ACC112 (cell line): ENCODE measurements at regions not wholly inside any gene's neighbourhood (a gene's known extent, or its start where the extent isn't known, plus 50 kb on each side); places are given as distances from the start of the nearest gene placed in this dataset.

ENCODE experiments used
- H2AFZ ChIP-seq: fragments of 200-600 bp; sonication (generic); one replicate; pipeline ENCODE4 v1.6.0; 2017; ENCODE audit warnings: antibody characterized with exemption, low read length; ENCODE audit not compliant: unreplicated experiment
- H3K27ac ChIP-seq: fragments of 200-600 bp; sonication (generic); 2 replicates; pipeline ENCODE4 v1.5.1; 2014; ENCODE audit warnings: low read depth, mild to moderate bottlenecking, antibody characterized with exemption, low read length, moderate library complexity
- H3K27me3 ChIP-seq: fragments of 200-600 bp; sonication (generic); 2 replicates; pipeline ENCODE4 v1.6.1; 2014; ENCODE audit warnings: mild to moderate bottlenecking, antibody characterized with exemption, low read length, moderate library complexity, mixed read lengths; ENCODE audit not compliant: insufficient read depth
- H3K36me3 ChIP-seq: fragments of 200-600 bp; sonication (generic); 2 replicates; pipeline ENCODE4 v1.6.1; 2016; ENCODE audit warnings: mild to moderate bottlenecking, antibody characterized with exemption, low read length, moderate library complexity, mixed read lengths; ENCODE audit not compliant: insufficient read depth
- H3K4me1 ChIP-seq: fragments of 200-600 bp; sonication (generic); one replicate; pipeline ENCODE4 v1.6.1; 2016; ENCODE audit warnings: low read length, mixed read lengths; ENCODE audit not compliant: insufficient read depth, unreplicated experiment, control insufficient read depth
- H3K4me3 ChIP-seq: fragments of 200-600 bp; sonication (generic); 2 replicates; pipeline ENCODE4 v1.5.1; 2014; ENCODE audit warnings: mild to moderate bottlenecking, low read depth, low read length
- H3K79me2 ChIP-seq: fragments of 200-600 bp; sonication (generic); one replicate; pipeline ENCODE4 v1.6.0; 2016; ENCODE audit warnings: low read length; ENCODE audit not compliant: control insufficient read depth, unreplicated experiment, insufficient read depth

DNA sequence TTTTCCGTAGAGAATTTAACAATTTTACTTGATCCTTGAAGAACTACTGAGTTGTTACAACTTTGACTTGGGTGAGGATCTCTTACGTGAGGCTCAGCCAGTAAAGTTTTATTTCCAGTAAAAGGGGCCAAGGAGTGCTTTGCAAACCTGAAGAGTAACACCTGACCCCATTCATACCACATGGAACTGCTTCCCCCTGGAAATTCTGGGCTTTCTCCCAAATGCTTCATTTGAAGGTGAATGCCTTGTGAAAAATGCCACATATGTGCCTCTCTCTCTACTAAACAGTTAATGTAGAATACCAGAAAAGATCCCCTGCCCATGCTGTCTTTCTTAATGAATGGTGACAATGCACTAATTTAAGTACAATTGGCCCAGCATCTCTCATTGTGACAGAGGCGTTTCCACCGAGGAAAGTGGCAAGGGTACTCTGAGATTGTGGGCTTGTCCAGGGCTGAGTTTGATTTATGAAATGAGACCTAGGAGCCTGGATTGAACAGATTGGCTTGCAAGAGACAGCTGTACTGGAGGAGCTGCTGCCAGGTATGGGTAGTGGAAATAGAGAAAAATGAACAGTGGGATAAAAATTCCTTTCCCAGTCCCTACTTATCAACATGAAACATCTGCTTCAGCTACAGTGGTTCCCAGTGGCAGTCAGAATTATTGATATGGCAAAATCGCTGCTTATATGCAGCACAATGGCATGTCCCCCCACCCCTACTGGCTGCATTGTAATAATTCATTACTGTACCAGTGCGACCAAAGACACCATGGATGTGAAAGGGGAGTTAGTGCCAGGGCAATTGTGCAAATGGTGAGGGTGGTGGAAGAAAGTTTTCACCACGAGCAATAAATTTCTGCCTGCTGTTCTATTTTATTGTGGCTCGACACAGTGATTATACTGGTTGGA is 843.7 kb upstream of the WWC1 start:
- Histone ChIP-seq H3K27me3 (no peaks in the 10 kb centered on the region), H3K36me3 (no peaks in the 10 kb centered on the region), H3K79me2 (no peaks in the 10 kb centered on the region), H3K4me1 (no peaks in the 10 kb centered on the region), H2AFZ (no peak overlapping the region), H3K27ac (no peak overlapping the region), H3K4me3 (no peak overlapping the region)

DNA sequence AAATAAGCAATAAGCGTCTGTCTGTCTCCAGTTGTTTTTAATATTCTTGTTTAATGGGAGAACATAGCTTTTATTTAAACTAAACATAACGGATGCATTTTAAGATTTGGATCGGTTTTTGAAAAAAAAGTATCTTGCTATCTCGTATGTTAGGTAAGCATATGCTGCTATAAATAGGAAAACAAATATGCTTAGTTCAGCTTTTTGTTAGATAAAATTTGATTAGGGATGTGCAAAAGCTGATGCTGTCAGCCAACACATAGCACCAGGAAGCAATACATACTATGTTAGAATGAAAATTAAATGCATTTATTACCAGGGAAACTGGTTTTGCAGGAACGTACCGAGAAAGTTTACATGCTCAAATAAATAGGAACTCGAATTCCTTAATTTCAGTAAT is 843.1 kb upstream of the WWC1 start:
- H3K79me2 ChIP-seq, result no peaks in the 10 kb centered on the region
- H2AFZ ChIP-seq, result no peak overlapping the region
- no peaks in the 10 kb centered on the region for H3K36me3 ChIP-seq
- no peak overlapping the region for H3K27ac ChIP-seq
- no peaks in the 10 kb centered on the region for H3K27me3 ChIP-seq
- no peak overlapping the region for H3K4me3 ChIP-seq
- H3K4me1 ChIP-seq, result no peaks in the 10 kb centered on the region

DNA sequence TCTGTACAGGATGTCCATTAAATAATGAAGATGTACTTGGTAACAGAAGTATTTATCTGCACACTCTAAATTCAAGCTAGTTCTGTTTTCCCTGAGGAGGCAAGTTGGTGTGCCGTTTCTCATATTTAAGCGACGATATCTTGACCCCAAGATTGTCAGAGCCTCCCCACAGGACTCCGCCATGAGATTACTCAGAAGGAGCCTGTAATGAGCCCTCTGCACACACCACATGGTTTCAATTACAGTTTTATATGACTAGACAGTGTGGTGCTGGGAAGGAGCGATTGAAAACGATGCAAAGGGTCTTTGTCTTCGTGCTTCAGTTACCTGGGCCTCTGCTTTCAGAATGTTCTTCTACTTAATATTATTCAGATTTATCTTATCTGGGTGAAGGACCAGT is 840.4 kb upstream of the WWC1 start:
- H3K27ac ChIP-seq, result no peak overlapping the region
- H3K36me3 ChIP-seq, result no peaks in the 10 kb centered on the region
- no peaks in the 10 kb centered on the region for H3K79me2 ChIP-seq
- H3K27me3 ChIP-seq, result no peaks in the 10 kb centered on the region
- H3K4me1 ChIP-seq, result no peaks in the 10 kb centered on the region
- H3K4me3 ChIP-seq, result no peak overlapping the region
- no peak overlapping the region for H2AFZ ChIP-seq

DNA sequence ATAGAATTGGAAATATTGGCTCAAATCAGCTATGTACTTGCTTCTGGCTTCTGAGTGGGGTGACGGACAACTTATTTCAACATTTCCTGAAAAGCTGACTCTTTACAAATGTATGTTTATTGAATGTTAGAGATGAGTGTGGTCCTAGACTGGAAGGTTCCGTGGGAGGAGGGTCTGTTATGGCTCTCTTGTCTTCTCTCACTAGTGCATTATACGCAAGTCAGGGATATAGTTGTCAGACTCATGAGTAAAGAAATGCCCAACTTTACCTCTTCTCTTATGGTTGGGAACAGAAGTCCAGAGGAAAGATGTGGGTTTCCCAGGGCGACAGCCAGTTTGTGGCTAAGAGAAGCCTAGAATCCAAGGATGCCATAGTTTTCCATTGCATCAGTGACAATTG is 839.3 kb upstream of the WWC1 start:
- Histone ChIP-seq H2AFZ (no peak overlapping the region), H3K36me3 (no peaks in the 10 kb centered on the region), H3K27me3 (no peaks in the 10 kb centered on the region)

DNA sequence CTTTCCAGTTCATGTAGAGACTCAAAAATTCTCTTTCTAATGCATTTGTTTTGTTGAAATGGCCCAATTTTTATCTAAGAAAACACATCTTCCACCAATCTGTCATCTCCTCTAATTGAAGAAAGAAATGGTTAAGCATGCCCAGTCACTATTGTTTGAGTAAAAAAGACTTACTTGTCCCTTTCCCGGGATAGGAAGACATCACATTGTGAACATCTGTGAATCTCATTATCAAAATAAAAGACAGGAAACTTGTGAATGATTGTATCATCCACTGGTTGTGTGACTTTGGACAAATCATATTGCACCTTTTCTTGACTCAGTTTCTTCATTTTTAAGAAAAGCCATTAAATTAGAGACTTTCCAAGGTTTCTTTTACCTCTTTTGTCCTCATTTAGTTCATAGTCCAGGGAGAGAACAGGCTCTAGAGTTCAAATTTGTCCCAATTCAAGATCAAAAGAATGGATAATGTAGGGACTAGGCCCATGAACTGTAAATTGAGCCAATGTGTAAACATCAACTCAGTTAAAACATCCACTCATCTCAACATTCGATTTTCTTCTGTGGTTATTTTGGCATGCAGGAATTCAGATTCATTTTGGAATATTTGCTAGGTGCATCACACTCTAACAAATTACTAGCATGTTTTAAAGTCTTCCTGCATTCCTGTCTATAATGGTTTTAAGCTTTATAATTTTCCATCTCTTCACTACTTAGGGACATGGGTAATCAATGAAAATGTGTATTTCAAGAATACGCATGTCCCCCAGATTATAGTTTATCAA is 838.0 kb upstream of the WWC1 start:
- Histone ChIP-seq H3K27ac (no peak overlapping the region), H3K4me1 (no peaks in the 10 kb centered on the region), H3K79me2 (no peaks in the 10 kb centered on the region), H3K27me3 (no peaks in the 10 kb centered on the region), H3K4me3 (no peak overlapping the region), H2AFZ (no peak overlapping the region), H3K36me3 (no peaks in the 10 kb centered on the region)

More for the DNA sequence above, 839.3 kb upstream of the WWC1 start:
- no peak overlapping the region for H3K27ac ChIP-seq
- no peaks in the 10 kb centered on the region for H3K4me1 ChIP-seq
- no peak overlapping the region for H3K4me3 ChIP-seq
- no peaks in the 10 kb centered on the region for H3K79me2 ChIP-seq

DNA sequence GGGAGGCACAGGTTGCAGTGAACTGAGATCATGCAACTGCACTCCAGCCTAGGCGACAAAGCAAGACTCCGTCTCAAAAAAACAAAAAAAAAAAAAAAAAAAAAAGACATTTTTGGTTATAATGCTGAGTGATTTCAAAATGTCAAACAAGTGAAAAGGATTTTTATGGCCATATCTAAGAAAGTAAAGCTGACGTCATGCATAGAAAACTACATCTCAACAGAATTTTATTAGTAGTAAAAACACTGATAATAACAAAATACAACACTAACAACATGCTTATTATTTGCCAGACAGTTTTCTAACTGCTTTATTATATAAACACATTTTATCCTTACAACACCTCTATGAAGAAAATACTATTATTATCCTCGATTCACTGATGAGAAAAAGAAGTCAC is 833.0 kb upstream of the WWC1 start:
- Histone ChIP-seq H3K79me2 (no peaks in the 10 kb centered on the region), H2AFZ (no peak overlapping the region), H3K27me3 (no peaks in the 10 kb centered on the region), H3K4me1 (no peaks in the 10 kb centered on the region), H3K4me3 (no peak overlapping the region), H3K36me3 (no peaks in the 10 kb centered on the region), H3K27ac (no peak overlapping the region)

DNA sequence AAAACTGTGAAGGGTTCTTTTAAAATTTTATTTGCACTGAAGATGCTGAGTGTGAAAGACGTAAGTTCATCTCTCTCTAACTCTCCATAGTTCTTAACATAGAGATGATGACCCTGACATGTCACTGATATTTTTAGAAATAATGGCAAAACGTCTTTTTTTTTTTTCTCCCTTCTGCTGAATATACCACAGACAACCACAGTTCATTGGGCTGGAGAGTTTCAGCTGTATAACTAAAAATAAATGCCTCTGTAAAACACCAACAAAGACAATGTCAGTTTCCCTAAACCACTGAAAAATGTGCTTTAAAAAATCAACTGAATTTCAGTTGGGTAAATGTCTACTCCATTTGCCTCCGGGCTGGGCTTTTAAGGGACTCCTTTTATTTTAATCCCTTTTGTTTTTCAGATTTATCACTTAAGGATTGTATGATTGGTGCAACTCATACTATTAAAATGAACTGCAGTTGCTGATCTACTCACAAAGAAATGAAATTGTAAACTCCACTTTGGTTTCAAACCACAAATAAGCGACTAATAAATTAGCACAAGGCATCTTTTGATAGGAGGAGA is 830.9 kb upstream of the WWC1 start:
- Histone ChIP-seq H2AFZ (no peak overlapping the region), H3K79me2 (no peaks in the 10 kb centered on the region), H3K27me3 (no peaks in the 10 kb centered on the region), H3K27ac (no peak overlapping the region), H3K4me1 (no peaks in the 10 kb centered on the region), H3K4me3 (no peak overlapping the region), H3K36me3 (no peaks in the 10 kb centered on the region)

DNA sequence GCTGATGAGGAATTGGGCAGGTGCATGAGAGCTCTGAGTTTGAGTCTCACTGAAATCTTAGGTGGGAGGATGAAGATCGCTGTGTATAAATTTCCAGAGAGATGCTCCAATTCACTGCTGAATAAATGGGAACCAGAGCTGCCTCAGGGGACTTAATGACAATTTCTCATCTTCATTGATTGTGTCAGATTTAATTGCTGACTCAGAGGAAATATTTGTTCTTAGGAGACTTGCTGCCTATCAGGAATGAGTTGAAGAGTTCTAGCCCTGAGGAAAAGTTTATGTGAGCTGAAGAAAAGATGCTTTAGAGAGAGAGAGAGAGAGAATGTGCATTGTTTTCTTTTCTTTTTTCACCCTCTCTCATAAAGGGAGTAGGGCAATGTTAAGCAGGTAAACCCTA is 827.5 kb upstream of the WWC1 start:
- no peak overlapping the region for H3K27ac ChIP-seq
- H3K4me1 ChIP-seq, result no peaks in the 10 kb centered on the region
- H3K4me3 ChIP-seq, result no peak overlapping the region
- H2AFZ ChIP-seq, result no peak overlapping the region
- no peaks in the 10 kb centered on the region for H3K36me3 ChIP-seq
- H3K27me3 ChIP-seq, result no peaks in the 10 kb centered on the region
- no peaks in the 10 kb centered on the region for H3K79me2 ChIP-seq

DNA sequence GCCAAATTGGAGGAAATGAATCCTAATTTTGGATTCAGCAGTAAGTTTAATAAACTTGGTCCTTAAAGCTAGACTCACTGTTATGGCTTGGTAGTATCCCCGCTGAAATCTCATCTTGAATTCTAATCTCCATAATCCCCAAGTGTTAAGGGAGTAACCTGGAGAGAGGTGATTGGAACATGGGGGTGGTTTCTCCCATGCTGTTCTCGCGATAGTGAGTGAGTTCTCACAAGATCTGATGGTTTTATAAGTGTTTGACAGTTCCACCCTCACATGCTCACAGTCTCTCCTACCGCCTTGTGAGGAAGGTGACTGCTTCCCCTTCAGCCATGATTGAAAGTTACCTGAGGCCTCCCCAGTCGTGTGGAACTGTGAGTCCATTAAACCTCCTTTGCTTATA is 824.5 kb upstream of the WWC1 start:
- Histone ChIP-seq H3K27me3 (no peaks in the 10 kb centered on the region), H3K4me3 (no peak overlapping the region)

DNA sequence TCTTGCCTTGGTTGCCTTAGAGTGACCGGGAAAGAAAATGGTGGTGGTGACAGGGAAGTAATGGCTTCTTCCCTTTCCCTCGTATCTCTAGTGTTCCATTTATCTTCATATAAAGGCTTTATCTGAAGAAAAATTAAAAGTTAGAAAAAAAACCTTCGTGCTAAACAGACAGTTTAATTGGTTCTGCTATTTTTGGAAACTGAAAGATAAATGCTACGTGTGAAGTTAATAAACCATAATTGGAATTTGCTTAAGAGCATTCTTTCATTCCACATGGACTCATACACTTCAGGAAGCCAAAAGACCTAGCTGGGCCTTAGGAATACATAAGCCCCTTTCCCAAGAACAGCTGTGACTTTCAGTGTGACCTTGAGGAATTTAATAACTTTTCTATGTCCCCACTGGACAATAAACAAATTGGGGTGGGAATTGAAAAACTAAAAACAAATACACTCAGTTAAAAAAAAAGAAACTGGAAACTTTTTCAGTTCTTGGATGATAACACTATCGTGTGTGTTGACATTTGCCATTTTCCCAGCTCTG is 818.8 kb upstream of the WWC1 start:
- no peaks in the 10 kb centered on the region for H3K4me1 ChIP-seq
- no peaks in the 10 kb centered on the region for H3K27me3 ChIP-seq
- no peaks in the 10 kb centered on the region for H3K36me3 ChIP-seq
- H2AFZ ChIP-seq, result no peak overlapping the region
- no peaks in the 10 kb centered on the region for H3K79me2 ChIP-seq
- no peak overlapping the region for H3K27ac ChIP-seq
- H3K4me3 ChIP-seq, result no peak overlapping the region

More for the DNA sequence above, 824.5 kb upstream of the WWC1 start:
- Histone ChIP-seq H3K4me1 (no peaks in the 10 kb centered on the region), H3K79me2 (no peaks in the 10 kb centered on the region), H3K36me3 (no peaks in the 10 kb centered on the region), H3K27ac (no peak overlapping the region), H2AFZ (no peak overlapping the region)
